K562 (cell line): ENCODE measurements at regions not wholly inside any gene's neighbourhood (a gene's known extent, or its start where the extent isn't known, plus 50 kb on each side); places are given as distances from the start of the nearest gene placed in this dataset.

Source experiments
- ATAC-seq: fragments of 200-7000 bp; cut with Tn5 transposase; 3 replicates; pipeline ENCODE4 v1.9.1; 2020; ENCODE audit warnings: moderate library complexity
- BruUV-seq: library from RNA; stranded (reverse); fragments of 400-500 nt; replicated peaks from 2 replicates; lab custom pipeline; 2021; lab: Mats Ljungman, UMichigan
- CTCF ChIA-PET: fragments of 300-600 bp; formaldehyde crosslinking; extraction: SDS; loops from one replicate; lab custom pipeline; 2021; ENCODE audit warnings: low intra/inter-chr PET ratio; lab: Yijun Ruan, JAX
- POLR2A ChIA-PET: fragments of 300-600, 350-650 bp; sonication (Branson Sonifier 250); formaldehyde crosslinking; extraction: SDS; loops from one replicate; lab custom pipeline; 2021; ENCODE audit warnings: antibody characterized with exemption, inconsistent platforms; lab: Yijun Ruan, JAX
- DNase-seq, 4 experiments: peaks; one replicate each; pipeline versions ENCODE4 v3.0.0 to v3.0.0-alpha.2; 2011 to 2018; ENCODE audit warnings: low spot score in 3 of 4, mixed read lengths in 3 of 4; ENCODE audit errors: extremely low read depth in 1 of 4
- FAIRE-seq: peaks from 2 replicates; lab custom pipeline; 2011; peaks lifted over from hg19 to GRCh38; lab: Jason Lieb, UNC
- H2AFZ ChIP-seq: 2 replicates; pipeline ENCODE4 v1.6.0; 2011; ENCODE audit warnings: low read depth, low read length, control low read depth, inconsistent platforms
- H3K27ac ChIP-seq: fragments of 200-600 bp; 3 replicates; pipeline ENCODE4 v1.8.0; 2011; ENCODE audit warnings: low read depth, mild to moderate bottlenecking, control low read depth, inconsistent platforms, low read length, moderate library complexity, mixed read lengths; ENCODE audit errors: extremely low read depth
- H3K27me3 ChIP-seq, 2 experiments: fragments of 300-600 bp in 1 of 2; 2 replicates in 1 of 2; 3 replicates in 1 of 2; pipeline versions ENCODE4 v1.6.0 to v1.8.0; 2011; ENCODE audit warnings: inconsistent platforms in 2 of 2, low read length in 2 of 2, mild to moderate bottlenecking in 1 of 2, mixed read lengths in 1 of 2, moderate library complexity in 1 of 2; ENCODE audit not compliant: control insufficient read depth in 2 of 2, insufficient read depth in 2 of 2
- H3K36me3 ChIP-seq: fragments of 300-600 bp; 3 replicates; pipeline ENCODE4 v1.8.0; 2011; ENCODE audit warnings: mild to moderate bottlenecking, low read length, inconsistent platforms; ENCODE audit not compliant: control insufficient read depth, insufficient read depth
- H3K4me1 ChIP-seq, 2 experiments: fragments of 200-600 bp in 1 of 2; replicated peaks in 1 of 2; 2 replicates in 1 of 2; 3 replicates in 1 of 2; pipeline versions ENCODE4 v1.5.1 to v1.8.0; 2011; ENCODE audit warnings: inconsistent platforms in 2 of 2, low read length in 2 of 2, mild to moderate bottlenecking in 1 of 2, mixed read lengths in 1 of 2, moderate library complexity in 1 of 2; ENCODE audit not compliant: control insufficient read depth in 2 of 2, insufficient read depth in 2 of 2
- H3K4me2 ChIP-seq: 2 replicates; pipeline ENCODE4 v1.6.1; 2011; ENCODE audit warnings: low read length, control low read depth, inconsistent platforms, mixed read lengths; ENCODE audit not compliant: insufficient read depth
- H3K4me3 ChIP-seq: fragments of 200-600 bp; sonication (generic), shearing (Covaris generic); 2 replicates; pipeline ENCODE4 v1.5.1; 2016; ENCODE audit warnings: control low read depth, inconsistent platforms
- H3K79me2 ChIP-seq: fragments of 200-600 bp; 3 replicates; pipeline ENCODE4 v1.8.0; 2011; ENCODE audit warnings: low read length, inconsistent platforms; ENCODE audit not compliant: control insufficient read depth, insufficient read depth
- H3K9ac ChIP-seq, 2 experiments: 2 replicates each; pipeline versions ENCODE4 v1.6.0 to v1.6.1; 2011; ENCODE audit warnings: low read depth in 2 of 2, low read length in 2 of 2, control low read depth in 1 of 2, inconsistent platforms in 1 of 2, mild to moderate bottlenecking in 1 of 2, mixed read lengths in 1 of 2; ENCODE audit not compliant: insufficient read depth in 1 of 2
- H3K9me1 ChIP-seq: one replicate; pipeline ENCODE4 v1.6.0; 2011; ENCODE audit warnings: inconsistent platforms, mild to moderate bottlenecking, low read length, moderate library complexity; ENCODE audit not compliant: control insufficient read depth, insufficient read depth
- H3K9me3 ChIP-seq: replicated peaks from 2 replicates; pipeline ENCODE4 v1.5.1; 2011; ENCODE audit warnings: low read depth, low read length, inconsistent platforms; ENCODE audit not compliant: control insufficient read depth, insufficient read depth
- H4K20me1 ChIP-seq: replicated peaks from 2 replicates; pipeline ENCODE4 v1.6.1; 2011; ENCODE audit warnings: low read length, inconsistent platforms, mixed read lengths; ENCODE audit not compliant: control insufficient read depth, insufficient read depth
- GATAD2A ChIP-seq: fragments of 450-650 bp; IDR thresholded peaks from 2 replicates; pipeline ENCODE4 v1.6.1; 2017
- KLF1 ChIP-seq: fragments of 450-650 bp; IDR thresholded peaks from 2 replicates; pipeline ENCODE4 v1.6.1; 2016; ENCODE audit warnings: missing genetic modification characterization, missing compliant biosample characterization
- KLF16 ChIP-seq: IDR thresholded peaks from 2 replicates; pipeline ENCODE4 v1.6.1; 2016; ENCODE audit warnings: antibody characterized with exemption
- MAFF ChIP-seq: IDR thresholded peaks from 2 replicates; pipeline ENCODE4 v1.6.1; 2012; ENCODE audit warnings: low read length, improper control_type of control experiment
- NFATC3 ChIP-seq: fragments of 450-650 bp; IDR thresholded peaks from 2 replicates; pipeline ENCODE4 v1.6.1; 2017; ENCODE audit warnings: mild to moderate bottlenecking
- PML ChIP-seq: IDR thresholded peaks from 2 replicates; pipeline ENCODE4 v1.6.1; 2012; ENCODE audit warnings: low read length, inconsistent platforms
- POLR2A ChIP-seq: fragments of 450-650 bp; conservative IDR thresholded peaks from 2 replicates; pipeline ENCODE4 v1.6.1; 2016
- PTTG1 ChIP-seq: fragments of 450-650 bp; IDR thresholded peaks from 2 replicates; pipeline ENCODE4 v1.6.1; 2016; ENCODE audit warnings: low read depth, mild to moderate bottlenecking, missing genetic modification characterization, missing compliant biosample characterization
- SAFB ChIP-seq: fragments of 200-400 bp; formaldehyde crosslinking; IDR thresholded peaks from 2 replicates; pipeline ENCODE4 v1.6.1; 2017; ENCODE audit warnings: low read depth, low read length, borderline replicate concordance
- SIX5 ChIP-seq, 2 experiments: IDR thresholded peaks; 2 replicates each; pipeline ENCODE4 v1.6.1; 2011; ENCODE audit warnings: low read length in 2 of 2, borderline replicate concordance in 1 of 2, low read depth in 1 of 2, mild to moderate bottlenecking in 1 of 2, moderate library complexity in 1 of 2; ENCODE audit not compliant: insufficient read depth in 1 of 2
- STAT5B ChIP-seq: fragments of 250-450 bp; sonication (Bioruptor Pico); IDR thresholded peaks from 2 replicates; pipeline ENCODE4 v1.8.0; 2021; ENCODE audit warnings: mild to moderate bottlenecking, inconsistent platforms
- TFE3 ChIP-seq: fragments of 450-650 bp; formaldehyde crosslinking; IDR thresholded peaks from 2 replicates; pipeline ENCODE4 v1.4.0; 2020; ENCODE audit warnings: mild to moderate bottlenecking, mixed read lengths
- ZC3H8 ChIP-seq: fragments of 450-650 bp; IDR thresholded peaks from 2 replicates; pipeline ENCODE4 v1.6.1; 2017
- ZKSCAN1 ChIP-seq: fragments of 150-350 bp; IDR thresholded peaks from 2 replicates; pipeline ENCODE4 v1.6.1; 2016; ENCODE audit warnings: low read depth, low read length
- ZNF444 ChIP-seq: fragments of 250-450 bp; sonication (Bioruptor Pico); IDR thresholded peaks from 2 replicates; pipeline ENCODE4 v1.4.0; 2020; ENCODE audit warnings: mild to moderate bottlenecking, moderate library complexity
- ZNF778 ChIP-seq: fragments of 450-650 bp; formaldehyde crosslinking; IDR thresholded peaks from 2 replicates; pipeline ENCODE4 v1.4.0; 2020; ENCODE audit warnings: mild to moderate bottlenecking, moderate library complexity
- WGBS: fragments of 100-300 bp; shearing (Covaris generic); methylation state at CpG from one replicate; pipeline ENCODE4 v1.1.6; 2016; ENCODE audit warnings: low coverage, mixed read lengths; ENCODE audit not compliant: insufficient coverage; ENCODE audit errors: missing lambda C conversion rate; 5-methylcytosine and 5-hydroxymethylcytosine counted together
- in situ Hi-C: fragments of 300-500 bp; cut with MboI; formaldehyde crosslinking; loops from 4 replicates; pipeline ENCODE4 v1.15.0; 2018; ENCODE audit warnings: inconsistent platforms, mixed read lengths
- intact Hi-C: fragments of 100-400 bp; cut with micrococcal nuclease; formaldehyde crosslinking; loops from 2 replicates; pipeline ENCODE4 v1.14.2; 2022

GRCh38 chr13:84127597-84128128, 245.4 kb upstream of the SLITRK1 start:
- H3K9ac ChIP-seq = no peak overlapping the region
- no peaks in the 10 kb centered on the region for H3K9me3 ChIP-seq
- no peaks in the 10 kb centered on the region for H3K79me2 ChIP-seq
- ChIA-PET POLR2A (no interaction called here), CTCF (no interaction called here)
- intact Hi-C loops (no loop called here), in situ Hi-C loops (no loop called here)
- DNase-seq = no peak
- no peak overlapping the region for H3K4me3 ChIP-seq
- TF ChIP-seq PML = no peak
- no peak for TF ChIP-seq TFE3 (CRISPR knock-in tag)
- TF ChIP-seq NFATC3 = no peak
- no peak for TF ChIP-seq SIX5 (IDR thresholded peaks at IDR 0.05; ENCODE audit: borderline replicate concordance in 1 of 2, insufficient read depth in 1 of 2, low read depth in 1 of 2, low read length in 2 of 2)
- no peak for TF ChIP-seq ZNF444
- no peak for TF ChIP-seq ZKSCAN1
- TF ChIP-seq PTTG1 (tag) = no peak
- TF ChIP-seq MAFF = no peak
- TF ChIP-seq POLR2A = no peak
- no peak for TF ChIP-seq SAFB
- TF ChIP-seq STAT5B (CRISPR knock-in tag) = no peak
- no peak for TF ChIP-seq ZNF778 (CRISPR knock-in tag)
- TF ChIP-seq KLF1 = no peak
- no peak for TF ChIP-seq GATAD2A
- no peak for TF ChIP-seq KLF16
- no peak for TF ChIP-seq ZC3H8
- H4K20me1 ChIP-seq = no peaks in the 10 kb centered on the region
- no peak overlapping the region for H3K4me2 ChIP-seq
- no peaks in the 10 kb centered on the region for H3K27me3 ChIP-seq
- H3K4me1 ChIP-seq = no peaks in the 10 kb centered on the region
- H2AFZ ChIP-seq = no peak overlapping the region
- no peak for ATAC-seq
- no peaks in the 10 kb centered on the region for H3K36me3 ChIP-seq
- BruUV-seq = no TSS peak
- no peak for FAIRE-seq
- H3K9me1 ChIP-seq = no peaks in the 10 kb centered on the region
- no peak overlapping the region for H3K27ac ChIP-seq
- WGBS = 0% methylated on average over 8 of the region's 8 CpGs
